CD4-positive, alpha-beta T cell treated with Interleukin-6 for 4 hours (primary cell): ENCODE measurements at regions not wholly inside any gene's neighbourhood (a gene's known extent, or its start where the extent isn't known, plus 50 kb on each side); places are given as distances from the start of the nearest gene placed in this dataset.
"Not testable (repeated sequence)": the region's sequence is repeated elsewhere in the genome, so short reads cannot be mapped to it uniquely, and the experiment has no call there.

Experiments
- DNase-seq: peaks from one replicate; pipeline ENCODE4 v3.0.0-alpha.2; 2020; ENCODE audit warnings: mixed read lengths

DNA sequence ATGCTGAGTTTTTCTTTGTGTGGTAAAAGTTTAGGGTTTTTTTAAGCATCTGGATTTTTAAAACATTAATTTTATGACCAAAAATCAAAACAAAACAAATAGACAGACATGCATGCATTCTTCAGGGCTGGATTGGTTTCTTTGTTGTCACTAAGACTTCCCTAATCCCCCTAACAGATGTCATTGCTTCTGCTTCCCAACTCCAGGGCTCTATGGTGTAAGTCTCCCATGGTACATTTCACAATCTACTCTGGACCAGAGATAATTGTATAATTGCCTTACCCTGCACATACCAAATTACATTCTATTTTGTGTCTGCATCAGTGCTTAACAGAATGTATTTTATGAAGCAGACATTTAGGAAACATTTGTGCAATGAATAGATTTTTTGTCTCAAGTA lies 529.1 kb upstream of the SMIM31 start:
- DNase-seq = no peak

DNA sequence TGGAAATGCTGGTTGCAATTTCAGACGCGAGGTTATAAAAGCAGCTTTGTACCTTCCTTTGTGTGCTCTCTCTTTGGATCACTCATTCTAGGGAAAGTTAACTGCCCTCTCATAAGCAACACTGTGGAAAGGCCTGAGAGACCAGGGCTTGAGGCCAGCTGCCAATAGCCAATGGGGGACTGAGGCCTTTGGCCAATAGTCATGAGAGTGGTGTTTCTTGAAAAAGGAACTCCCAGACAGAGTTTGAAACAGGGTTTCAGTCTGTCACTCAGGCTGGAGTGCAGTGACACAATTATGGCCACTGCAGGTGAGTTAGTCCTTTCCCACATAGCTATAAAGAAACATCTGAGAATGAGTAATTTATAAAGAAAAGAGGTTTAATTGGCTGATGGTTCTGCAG lies 524.7 kb upstream of the SMIM31 start:
- DNase-seq = no peak

GRCh38 chr4:164239433-164239832 lies 514.5 kb upstream of the SMIM31 start:
- DNase-seq = no peak

DNA sequence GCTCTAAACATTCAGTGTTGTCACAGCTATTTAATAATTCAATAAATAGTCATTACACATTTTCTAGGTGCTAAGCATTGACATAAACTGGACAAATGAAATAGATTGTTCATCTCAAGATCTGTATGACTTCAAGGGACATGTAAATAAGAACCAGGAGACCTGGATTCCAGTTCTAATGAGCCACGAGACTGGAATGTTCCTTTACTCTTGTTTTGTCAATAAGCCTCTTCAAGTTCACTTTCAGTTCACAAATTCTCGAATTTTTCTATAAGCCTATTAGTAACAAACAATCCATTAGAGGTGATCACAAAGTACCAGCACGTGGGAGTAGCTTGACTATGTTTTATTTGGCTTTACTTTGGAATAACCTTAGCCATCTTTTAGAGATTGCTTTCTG lies 514.0 kb upstream of the SMIM31 start:
- DNase-seq = no peak

GRCh38 chr4:164251257-164251656 lies 502.7 kb upstream of the SMIM31 start:
- no peak for DNase-seq

- no peak for DNase-seq
Observed at GRCh38 chr4:164252286-164252685, 501.6 kb upstream of the SMIM31 start.

GRCh38 chr4:164261831-164262230 lies 492.1 kb upstream of the SMIM31 start:
- DNase-seq = no peak

- not testable (repeated sequence) for DNase-seq
Observed at GRCh38 chr4:164262508-164262907, 491.4 kb upstream of the SMIM31 start.

- DNase-seq = not testable (repeated sequence)
Observed at GRCh38 chr4:164277414-164277813, 476.5 kb upstream of the SMIM31 start.

- no peak for DNase-seq
Observed at GRCh38 chr4:164287173-164287572, 466.8 kb upstream of the SMIM31 start.

- no peak for DNase-seq
Observed at GRCh38 chr4:164288578-164288977, 465.4 kb upstream of the SMIM31 start.

DNA sequence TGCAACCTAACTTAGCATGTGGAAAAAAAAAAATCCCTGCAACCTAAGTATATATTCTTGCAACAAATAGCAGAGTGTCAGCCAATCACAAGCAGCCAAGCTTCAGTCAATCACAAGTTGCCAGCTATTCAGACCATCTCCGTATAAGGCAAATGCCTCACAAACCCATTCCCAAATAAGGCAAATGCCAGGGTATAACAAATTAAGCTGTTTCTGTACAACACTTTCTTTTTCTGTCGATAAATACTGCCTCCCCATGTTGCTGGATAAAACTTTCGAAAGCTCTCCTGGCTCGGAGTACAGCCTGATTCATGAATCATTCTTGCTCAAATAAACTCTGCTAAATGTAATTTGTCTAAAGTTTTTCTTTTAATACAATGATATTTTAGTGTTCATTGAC lies 460.7 kb upstream of the SMIM31 start:
- no peak for DNase-seq

DNA sequence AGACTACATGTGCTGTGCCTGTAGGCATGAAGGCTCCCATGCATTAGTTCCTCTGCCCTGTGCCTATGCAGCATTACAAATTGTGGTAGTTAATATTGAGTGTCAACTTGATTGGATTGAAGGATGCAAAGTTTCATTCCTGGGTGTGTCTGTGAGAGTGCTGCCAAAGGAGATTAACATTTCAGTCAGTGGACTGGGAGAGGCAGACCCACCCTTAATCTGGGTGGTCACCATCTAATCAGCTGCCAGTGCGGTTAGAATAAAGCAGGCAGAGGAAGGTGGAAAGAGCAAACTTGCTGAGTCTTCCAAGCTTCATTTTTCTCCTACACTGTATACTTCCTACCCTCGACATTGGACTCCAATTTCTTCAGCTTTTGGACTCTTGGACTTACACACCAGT lies 460.2 kb upstream of the SMIM31 start:
- DNase-seq = no peak

DNA sequence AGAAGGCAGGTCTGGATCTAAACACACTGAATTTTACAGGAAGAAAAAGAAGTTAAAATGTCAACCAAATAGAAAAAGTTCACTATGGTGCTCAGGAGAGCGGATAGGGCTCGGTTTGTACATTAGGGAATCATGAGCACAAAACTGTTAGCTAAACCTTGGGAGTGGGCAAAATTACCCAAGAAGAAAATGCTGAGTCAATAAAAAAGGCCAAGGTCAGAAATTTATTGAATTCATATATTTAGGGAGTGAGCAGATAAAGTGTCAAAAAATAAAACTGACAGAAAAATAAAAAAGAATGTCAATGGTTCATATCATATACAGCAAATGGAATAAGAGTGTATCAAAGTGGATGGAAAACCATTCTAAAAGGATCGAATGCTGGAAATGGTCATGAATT lies 452.5 kb upstream of the SMIM31 start:
- DNase-seq = no peak

- no peak for DNase-seq
Observed at GRCh38 chr4:164304101-164304639, 449.8 kb upstream of the SMIM31 start.

DNA sequence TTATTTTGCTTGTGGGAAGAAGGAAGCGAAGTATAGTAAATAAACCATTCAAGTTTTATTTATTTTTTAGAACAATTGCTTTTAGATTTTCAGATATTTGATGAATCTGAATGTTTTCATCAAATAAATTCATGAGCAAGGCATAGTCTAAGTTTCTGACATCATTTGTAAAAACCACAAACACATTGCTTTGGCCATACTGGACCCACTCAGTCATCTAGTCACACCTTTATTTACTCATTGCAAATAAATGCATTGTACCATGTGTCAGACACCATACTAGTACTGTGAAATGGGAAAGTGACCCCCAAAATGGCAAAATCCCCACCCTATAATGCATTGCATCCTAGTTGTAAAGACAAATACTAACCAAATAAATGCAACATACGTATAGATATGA lies 449.1 kb upstream of the SMIM31 start:
- no peak for DNase-seq

DNA sequence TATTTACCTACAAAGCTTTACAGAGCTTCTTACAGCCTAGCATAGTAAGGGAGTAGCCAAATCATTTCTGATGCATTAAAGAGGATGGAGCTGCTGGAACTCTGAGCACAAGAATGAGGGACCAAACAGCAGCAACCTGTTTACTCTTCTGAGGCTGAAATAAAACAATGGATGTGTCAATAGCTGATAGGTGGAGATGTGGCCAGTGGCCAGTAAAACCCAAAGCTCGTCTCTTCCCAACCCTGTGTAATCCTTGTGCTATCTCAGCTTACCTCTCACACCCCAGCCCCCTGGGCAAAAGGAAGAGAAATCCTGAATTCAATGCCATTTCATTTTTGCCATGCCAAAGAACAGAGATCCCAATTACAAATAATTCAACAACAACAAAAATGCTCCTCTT lies 446.7 kb upstream of the SMIM31 start:
- no peak for DNase-seq

- no peak for DNase-seq
Observed at GRCh38 chr4:164312671-164313070, 441.3 kb upstream of the SMIM31 start.

- DNase-seq = no peak
Observed at GRCh38 chr4:164313853-164314252, 440.1 kb upstream of the SMIM31 start.

- no peak for DNase-seq
Observed at GRCh38 chr4:164318350-164318749, 435.6 kb upstream of the SMIM31 start.

DNA sequence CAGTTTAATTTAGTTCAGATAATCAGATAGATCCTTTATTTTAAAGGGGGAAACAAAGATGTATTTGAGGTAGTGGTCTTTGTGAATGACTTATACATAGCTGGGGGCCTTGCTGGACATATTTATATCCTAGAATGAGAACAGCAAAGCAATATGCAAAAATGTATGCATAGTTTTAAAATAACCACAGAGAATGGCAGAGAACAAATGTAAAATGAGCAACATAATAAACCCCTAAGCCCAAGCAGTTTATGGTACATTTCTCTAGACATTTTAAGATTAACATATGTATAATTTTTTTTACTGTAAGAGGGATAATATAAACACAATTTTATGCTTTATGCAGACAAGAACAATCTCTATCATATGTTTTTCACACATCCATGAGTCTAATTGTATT lies 434.2 kb upstream of the SMIM31 start:
- no peak for DNase-seq

GRCh38 chr4:164320847-164321246 lies 433.1 kb upstream of the SMIM31 start:
- no peak for DNase-seq

DNA sequence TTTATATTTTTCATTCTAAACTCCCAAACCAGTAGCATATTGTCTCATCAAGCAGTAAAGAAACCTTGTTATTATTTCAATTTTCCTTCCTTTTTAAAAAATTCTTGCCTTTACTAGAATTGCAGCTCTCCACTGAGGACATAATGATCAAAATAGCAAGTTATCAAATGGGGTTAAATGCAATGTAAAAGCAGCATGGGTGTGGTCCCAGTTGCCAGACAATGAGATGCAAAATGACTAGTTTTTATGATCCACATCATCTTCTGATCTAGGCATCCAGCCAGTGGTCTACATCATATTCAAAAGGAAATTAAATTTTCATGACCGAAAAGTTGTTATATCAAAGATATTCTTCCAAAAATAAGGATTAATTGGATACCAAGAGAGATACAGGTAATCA lies 427.9 kb upstream of the SMIM31 start:
- no peak for DNase-seq

- no peak for DNase-seq
Observed at GRCh38 chr4:164337219-164337944, 416.5 kb upstream of the SMIM31 start.

GRCh38 chr4:164343472-164343976 lies 410.4 kb upstream of the SMIM31 start:
- no peak for DNase-seq
